Smooth muscle cell (in vitro differentiated cells): ENCODE measurements at regions not wholly inside any gene's neighbourhood (a gene's known extent, or its start where the extent isn't known, plus 50 kb on each side); places are given as distances from the start of the nearest gene placed in this dataset.
"Not testable (repeated sequence)": the region's sequence is repeated elsewhere in the genome, so short reads cannot be mapped to it uniquely, and the experiment has no call there.

Experiments
- DNase-seq: peaks from one replicate; lab custom pipeline; 2025; ENCODE audit not compliant: unreplicated experiment; lab: John Stamatoyannopoulos, UW
- H2AFZ ChIP-seq: fragments of 200-600 bp; sonication (generic); 2 replicates; pipeline ENCODE4 v1.6.0; 2016; ENCODE audit warnings: antibody characterized with exemption, low read depth, mild to moderate bottlenecking
- H3F3A ChIP-seq: fragments of 200-600 bp; sonication (generic); 2 replicates; pipeline ENCODE4 v1.6.0; 2017; ENCODE audit warnings: antibody characterized with exemption, low read depth
- H3K27ac ChIP-seq: fragments of 200-600 bp; sonication (generic); 2 replicates; pipeline ENCODE4 v1.5.1; 2016; ENCODE audit warnings: low read depth, mild to moderate bottlenecking
- H3K27me3 ChIP-seq: fragments of 200-600 bp; sonication (generic); 2 replicates; pipeline ENCODE4 v1.6.1; 2016; ENCODE audit warnings: low read depth, mild to moderate bottlenecking
- H3K36me3 ChIP-seq: fragments of 200-600 bp; sonication (generic); 2 replicates; pipeline ENCODE4 v1.5.1; 2016; ENCODE audit warnings: low read depth
- H3K4me1 ChIP-seq: fragments of 200-600 bp; sonication (generic); 2 replicates; pipeline ENCODE4 v1.5.1; 2016; ENCODE audit warnings: low read depth
- H3K4me2 ChIP-seq: fragments of 200-600 bp; sonication (generic); 2 replicates; pipeline ENCODE4 v1.6.0; 2016; ENCODE audit warnings: mild to moderate bottlenecking
- H3K4me3 ChIP-seq: fragments of 200-600 bp; sonication (generic); 2 replicates; pipeline ENCODE4 v1.5.1; 2016; ENCODE audit warnings: mild to moderate bottlenecking
- H3K79me2 ChIP-seq: fragments of 200-600 bp; sonication (generic); 2 replicates; pipeline ENCODE4 v1.6.0; 2016; ENCODE audit warnings: low read depth, mild to moderate bottlenecking
- H3K9ac ChIP-seq: fragments of 200-600 bp; sonication (generic); 2 replicates; pipeline ENCODE4 v1.6.0; 2016; ENCODE audit warnings: low read depth
- H3K9me3 ChIP-seq: fragments of 200-600 bp; sonication (generic); replicated peaks from 2 replicates; pipeline ENCODE4 v1.5.1; 2016; ENCODE audit warnings: low read depth
- H4K20me1 ChIP-seq: fragments of 200-600 bp; sonication (generic); 2 replicates; pipeline ENCODE4 v1.6.0; 2016; ENCODE audit warnings: low read depth
- CTCF ChIP-seq: fragments of 200-600 bp; sonication (generic); IDR thresholded peaks from 2 replicates; pipeline ENCODE4 v1.5.1; 2017; ENCODE audit warnings: borderline replicate concordance, mild to moderate bottlenecking, antibody characterized with exemption; ENCODE audit not compliant: insufficient read depth, poor library complexity, severe bottlenecking
- WGBS: methylation state at CpG from one replicate; pipeline ENCODE4 v1.1.7; 2016; ENCODE audit warnings: low lambda C conversion rate; 5-methylcytosine and 5-hydroxymethylcytosine counted together

- Histone ChIP-seq H3K4me3 (no peak overlapping the region), H3K9me3 (no peaks in the 10 kb centered on the region), H3K9ac (no peak overlapping the region), H4K20me1 (no peaks in the 10 kb centered on the region), H3K4me1 (no peaks in the 10 kb centered on the region), H3K4me2 (no peak overlapping the region), H3K79me2 (no peaks in the 10 kb centered on the region), H3K36me3 (no peaks in the 10 kb centered on the region), H3K27ac (no peak overlapping the region), H3F3A (no peaks in the 10 kb centered on the region), H3K27me3 (no peaks in the 10 kb centered on the region), H2AFZ (no peak overlapping the region)
- TF ChIP-seq CTCF: no peak
- WGBS: 94% methylated on average over 11 of the region's 11 CpGs
- no peak for DNase-seq
Observed at GRCh38 chr2:7384773-7385349, 467.6 kb downstream of the RNF144A start.

- not testable (repeated sequence) for H3K9ac ChIP-seq, H3F3A ChIP-seq, H4K20me1 ChIP-seq, H3K4me2 ChIP-seq, H3K27me3 ChIP-seq, DNase-seq, H2AFZ ChIP-seq, H3K79me2 ChIP-seq, H3K9me3 ChIP-seq, H3K27ac ChIP-seq, H3K36me3 ChIP-seq, H3K4me1 ChIP-seq, H3K4me3 ChIP-seq
- whole genome bisulfite sequencing: 89% methylated on average over 4 of the region's 4 CpGs
Observed at GRCh38 chr2:7390311-7390710, 473.1 kb downstream of the RNF144A start.

- Histone ChIP-seq H2AFZ (no peak overlapping the region), H3K4me2 (no peak overlapping the region), H3K9me3 (no peaks in the 10 kb centered on the region), H4K20me1 (no peaks in the 10 kb centered on the region), H3F3A (no peaks in the 10 kb centered on the region), H3K4me1 (peaks cover 3% of the 10 kb centered on the region), H3K27me3 (no peaks in the 10 kb centered on the region), H3K79me2 (no peaks in the 10 kb centered on the region), H3K9ac (no peak overlapping the region), H3K36me3 (no peaks in the 10 kb centered on the region), H3K4me3 (no peak overlapping the region), H3K27ac (no peak overlapping the region)
- no peak for DNase-seq
- no peak for TF ChIP-seq CTCF
- 74% methylated on average over 11 of the region's 11 CpGs for WGBS
Observed at GRCh38 chr2:7392076-7392787, 475.0 kb downstream of the RNF144A start.

- Histone ChIP-seq H3K4me3 (no peak overlapping the region), H3K9ac (no peak overlapping the region)
- no peak for TF ChIP-seq CTCF
Observed at GRCh38 chr2:7394195-7394594, 477.0 kb downstream of the RNF144A start.

More at GRCh38 chr2:7394195-7394594, 477.0 kb downstream of the RNF144A start:
- Histone ChIP-seq H3F3A (no peaks in the 10 kb centered on the region), H3K36me3 (no peaks in the 10 kb centered on the region), H2AFZ (no peak overlapping the region), H3K4me2 (no peak overlapping the region), H3K9me3 (no peaks in the 10 kb centered on the region), H3K4me1 (peaks cover 3% of the 10 kb centered on the region), H3K79me2 (no peaks in the 10 kb centered on the region), H3K27ac (no peak overlapping the region), H3K27me3 (no peaks in the 10 kb centered on the region), H4K20me1 (no peaks in the 10 kb centered on the region)
- 81% methylated on average over 3 of the region's 3 CpGs for WGBS
- DNase-seq: no peak
